HFFc6 (cell line): ENCODE measurements at regions not wholly inside any gene's neighbourhood (a gene's known extent, or its start where the extent isn't known, plus 50 kb on each side); places are given as distances from the start of the nearest gene placed in this dataset.

ENCODE experiments used
- DNase-seq: peaks from one replicate; pipeline ENCODE4 v3.0.0-alpha.2; 2018
- H3K27ac Mint-ChIP-seq: 2 replicates; pipeline ENCODE4 v1.8.0; 2020; ENCODE audit warnings: mild to moderate bottlenecking, mixed read lengths
- H3K27me3 Mint-ChIP-seq: 2 replicates; pipeline ENCODE4 v1.8.0; 2021; ENCODE audit warnings: mild to moderate bottlenecking, moderate library complexity, mixed read lengths; ENCODE audit not compliant: insufficient read depth
- H3K36me3 Mint-ChIP-seq: 2 replicates; pipeline ENCODE4 v1.8.0; 2021; ENCODE audit warnings: low read depth, mixed read lengths
- H3K4me1 Mint-ChIP-seq: 2 replicates; pipeline ENCODE4 v1.8.0; 2020; ENCODE audit warnings: low read depth, mixed read lengths
- H3K4me3 Mint-ChIP-seq: 2 replicates; pipeline ENCODE4 v1.8.0; 2020; ENCODE audit warnings: mild to moderate bottlenecking, moderate library complexity, mixed read lengths
- H3K9me3 Mint-ChIP-seq: 2 replicates; pipeline ENCODE4 v1.8.0; 2020; ENCODE audit warnings: mild to moderate bottlenecking, mixed read lengths
- TF ChIP-seq, protein P1 (sequence below): fragments of 200-600 bp; sonication (generic); IDR thresholded peaks from 2 replicates; pipeline ENCODE4 v1.5.0; 2021; ENCODE audit warnings: antibody characterized with exemption, mild to moderate bottlenecking

DNA sequence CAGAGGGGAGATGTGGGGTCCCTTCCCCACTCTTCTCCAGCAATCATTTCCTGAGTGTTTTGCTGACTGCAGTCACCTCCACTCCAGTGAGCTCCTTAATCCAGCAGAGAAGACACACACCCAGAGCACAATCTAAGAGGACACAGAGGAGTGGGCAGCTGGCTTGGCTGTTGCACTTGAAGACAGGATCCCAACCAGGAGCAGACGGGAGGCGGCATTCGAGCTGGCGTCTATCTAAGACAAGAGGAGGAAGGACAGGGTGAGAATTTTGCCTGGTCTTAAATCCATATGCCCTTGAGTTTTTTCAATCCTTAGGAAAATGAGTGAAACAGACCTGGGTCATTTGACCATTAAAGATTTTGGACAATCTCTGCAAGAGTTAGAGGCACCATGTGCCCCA, 56.1 kb upstream of the SIM2 start:
- Mint-ChIP-seq H3K27me3 (peaks cover 28% of the 10 kb centered on the region), H3K4me1 (peaks cover 20% of the 10 kb centered on the region), H3K27ac (no peak overlapping the region), H3K4me3 (no peak overlapping the region), H3K36me3 (no peaks in the 10 kb centered on the region; the same call in 1 of the 2 replicates), H3K9me3 (no peaks in the 10 kb centered on the region)
- no peak for DNase-seq
- TF ChIP-seq, protein P1, sequence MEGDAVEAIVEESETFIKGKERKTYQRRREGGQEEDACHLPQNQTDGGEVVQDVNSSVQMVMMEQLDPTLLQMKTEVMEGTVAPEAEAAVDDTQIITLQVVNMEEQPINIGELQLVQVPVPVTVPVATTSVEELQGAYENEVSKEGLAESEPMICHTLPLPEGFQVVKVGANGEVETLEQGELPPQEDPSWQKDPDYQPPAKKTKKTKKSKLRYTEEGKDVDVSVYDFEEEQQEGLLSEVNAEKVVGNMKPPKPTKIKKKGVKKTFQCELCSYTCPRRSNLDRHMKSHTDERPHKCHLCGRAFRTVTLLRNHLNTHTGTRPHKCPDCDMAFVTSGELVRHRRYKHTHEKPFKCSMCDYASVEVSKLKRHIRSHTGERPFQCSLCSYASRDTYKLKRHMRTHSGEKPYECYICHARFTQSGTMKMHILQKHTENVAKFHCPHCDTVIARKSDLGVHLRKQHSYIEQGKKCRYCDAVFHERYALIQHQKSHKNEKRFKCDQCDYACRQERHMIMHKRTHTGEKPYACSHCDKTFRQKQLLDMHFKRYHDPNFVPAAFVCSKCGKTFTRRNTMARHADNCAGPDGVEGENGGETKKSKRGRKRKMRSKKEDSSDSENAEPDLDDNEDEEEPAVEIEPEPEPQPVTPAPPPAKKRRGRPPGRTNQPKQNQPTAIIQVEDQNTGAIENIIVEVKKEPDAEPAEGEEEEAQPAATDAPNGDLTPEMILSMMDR, result no peak

DNA sequence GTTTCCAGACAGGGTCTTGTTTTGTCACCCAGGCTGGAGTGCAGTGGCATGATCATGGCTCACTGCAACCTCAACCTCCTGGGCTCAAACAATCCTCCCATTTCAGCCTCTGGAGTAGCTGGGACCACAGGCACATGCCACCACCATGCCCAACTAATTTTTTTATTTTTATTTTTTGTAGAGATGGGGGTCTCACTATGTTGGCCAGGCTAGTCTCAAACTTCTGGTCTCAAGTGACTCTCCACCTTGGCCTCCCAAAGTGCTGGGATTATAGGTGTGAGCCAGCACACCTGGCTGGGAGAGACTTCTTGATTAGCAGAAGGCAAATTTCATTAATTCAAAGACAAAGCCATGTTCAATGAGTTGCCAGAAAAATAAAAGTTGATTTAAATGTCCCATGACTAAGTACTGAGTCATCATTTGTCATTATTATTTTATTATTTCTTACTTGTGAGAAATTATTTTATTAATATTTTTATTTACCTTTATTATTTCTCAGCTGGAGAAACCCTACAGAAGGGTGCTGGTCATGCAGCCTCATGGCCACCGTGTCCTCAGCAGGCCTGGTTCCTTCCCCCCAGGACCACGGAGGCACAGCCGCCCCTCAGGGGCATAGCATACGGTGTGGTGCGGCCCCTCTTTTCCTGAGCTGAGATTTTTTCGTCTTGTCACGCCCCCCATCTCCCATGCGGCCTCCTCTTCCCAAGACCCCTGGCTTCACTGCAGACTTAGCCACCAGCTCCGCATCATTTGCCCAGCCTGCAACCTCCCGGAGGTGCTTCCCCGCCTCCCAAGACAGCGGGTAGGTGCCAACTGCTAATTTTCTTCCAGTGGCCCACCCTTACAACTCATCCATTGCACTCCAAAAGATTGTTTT, 55.3 kb upstream of the SIM2 start:
- H3K27ac Mint-ChIP-seq, result no peak overlapping the region
- no peak for DNase-seq

DNA sequence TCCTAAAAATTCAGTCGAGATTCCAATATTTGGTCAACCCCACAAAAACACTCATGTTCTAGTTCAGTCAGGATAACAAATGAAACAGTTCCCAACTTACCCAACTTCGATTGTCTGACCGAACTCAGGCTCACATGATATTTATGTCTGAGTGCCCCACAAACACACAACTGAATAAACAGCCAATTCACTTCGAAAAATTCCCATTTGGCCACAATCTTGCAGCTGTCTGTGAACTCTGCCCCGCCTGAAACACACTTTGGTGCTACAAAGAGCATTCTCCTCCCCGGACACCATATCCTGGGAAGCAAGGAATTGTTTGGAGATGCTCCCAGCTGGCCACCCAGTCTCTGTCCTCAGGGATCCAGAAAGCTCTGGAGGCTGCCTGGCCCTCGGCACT, 52.9 kb upstream of the SIM2 start:
- Mint-ChIP-seq H3K27me3 (peaks cover 25% of the 10 kb centered on the region), H3K36me3 (no peaks in the 10 kb centered on the region), H3K4me1 (peaks cover 13% of the 10 kb centered on the region), H3K4me3 (no peak overlapping the region), H3K9me3 (no peaks in the 10 kb centered on the region), H3K27ac (no peak overlapping the region)
- DNase-seq, result no peak
- TF ChIP-seq, protein P1, result no peak

More for the DNA sequence above, 55.3 kb upstream of the SIM2 start:
- TF ChIP-seq, protein P1, result no peak
- H3K27me3 Mint-ChIP-seq, result peaks cover 28% of the 10 kb centered on the region
- no peaks in the 10 kb centered on the region for H3K9me3 Mint-ChIP-seq
- no peak overlapping the region for H3K4me3 Mint-ChIP-seq
- no peaks in the 10 kb centered on the region for H3K36me3 Mint-ChIP-seq
- peaks cover 22% of the 10 kb centered on the region for H3K4me1 Mint-ChIP-seq

DNA sequence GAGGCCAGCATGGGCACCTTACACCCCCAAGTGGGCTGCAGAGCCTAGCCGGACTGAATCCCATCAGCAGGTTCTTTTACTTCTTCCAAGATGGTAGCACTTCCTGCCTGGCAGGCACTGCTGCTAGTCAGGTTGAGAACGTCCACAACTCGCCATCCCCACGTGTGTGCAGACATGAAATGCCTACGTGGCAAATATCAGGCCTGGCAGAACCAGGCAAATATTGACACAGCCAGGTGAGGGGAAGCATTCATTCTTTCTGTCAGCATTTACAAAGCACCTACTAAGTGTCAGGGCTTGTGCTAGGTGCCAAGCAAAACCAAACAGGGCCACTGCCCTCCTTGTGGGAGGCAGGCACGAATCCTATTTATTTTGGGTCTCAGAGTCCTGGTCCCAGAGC, 52.3 kb upstream of the SIM2 start:
- H3K4me1 Mint-ChIP-seq, result peaks cover 13% of the 10 kb centered on the region
- TF ChIP-seq, protein P1, result no peak
- H3K27ac Mint-ChIP-seq, result no peak overlapping the region
- no peak overlapping the region for H3K4me3 Mint-ChIP-seq
- H3K9me3 Mint-ChIP-seq, result no peaks in the 10 kb centered on the region; the same call in 1 of the 2 replicates
- H3K27me3 Mint-ChIP-seq, result peaks cover 27% of the 10 kb centered on the region
- no peaks in the 10 kb centered on the region for H3K36me3 Mint-ChIP-seq
- DNase-seq, result no peak

DNA sequence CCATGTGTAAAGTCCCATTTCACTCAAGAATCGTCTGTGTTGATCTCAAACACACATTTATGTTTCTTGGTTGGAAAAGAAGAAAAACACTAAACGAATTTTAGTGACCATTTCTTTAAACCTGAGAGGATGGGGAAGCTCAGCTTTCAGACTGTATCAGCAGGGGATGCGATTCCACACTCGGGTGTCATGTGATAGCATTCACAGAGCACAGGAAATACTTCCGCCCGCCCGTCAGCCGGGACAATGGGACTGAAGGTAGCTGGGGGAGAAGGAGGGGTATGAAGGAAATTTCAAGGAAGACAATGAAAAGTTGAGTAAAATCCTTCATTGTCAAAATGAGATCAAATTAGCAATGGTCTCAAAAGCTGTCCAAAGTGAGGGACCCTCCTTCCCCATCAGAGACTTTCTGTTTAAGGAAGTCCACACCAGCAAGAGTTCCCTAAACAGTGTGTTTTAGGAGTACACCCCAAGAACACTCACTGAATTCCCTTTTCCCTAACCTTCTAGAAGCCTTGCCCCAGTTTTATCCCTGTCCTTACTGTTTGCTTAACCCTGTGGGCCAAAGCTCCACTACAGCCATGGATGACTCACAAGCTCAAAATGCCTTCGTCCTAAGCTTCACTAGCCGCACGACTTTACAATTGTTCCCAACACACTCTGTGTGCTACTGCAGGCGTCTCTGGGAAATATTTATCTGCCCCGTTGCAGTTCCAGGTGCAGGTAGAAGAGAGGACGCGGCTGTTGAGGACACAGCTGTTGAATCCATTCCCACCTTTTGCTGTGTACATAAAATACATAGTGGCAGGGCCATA, 51.4 kb upstream of the SIM2 start:
- Mint-ChIP-seq H3K9me3 (no peaks in the 10 kb centered on the region; the same call in 1 of the 2 replicates), H3K4me1 (peaks cover 13% of the 10 kb centered on the region), H3K27ac (peak overlapping the region; percentile 16; the same call in 1 of the 2 replicates), H3K27me3 (peaks cover 24% of the 10 kb centered on the region), H3K36me3 (no peaks in the 10 kb centered on the region), H3K4me3 (no peak overlapping the region)
- DNase-seq, result peak; percentile 17
- TF ChIP-seq, protein P1, result no peak
